Mucosa of descending colon (tissue), 3 donors: ENCODE measurements at regions not wholly inside any gene's neighbourhood (a gene's known extent, or its start where the extent isn't known, plus 50 kb on each side); places are given as distances from the start of the nearest gene placed in this dataset.

Experiments
- ATAC-seq: fragments of 200-7000 bp; cut with Tn5 transposase; one replicate; pipeline ENCODE4 v1.9.1; 2020; ENCODE audit warnings: mild to moderate bottlenecking, moderate library complexity
- DNase-seq, 3 donors: peaks; one replicate each; pipeline ENCODE4 v3.0.0-alpha.2; 2020
- H3K36me3 ChIP-seq: fragments of 200-600 bp; one replicate; pipeline ENCODE4 v1.8.0; 2021; ENCODE audit warnings: low read depth, mild to moderate bottlenecking
- H3K4me1 ChIP-seq: fragments of 200-600 bp; one replicate; pipeline ENCODE4 v1.8.0; 2021; ENCODE audit warnings: low read depth, mild to moderate bottlenecking
- H3K4me3 ChIP-seq: fragments of 200-600 bp; one replicate; pipeline ENCODE4 v1.8.0; 2021; ENCODE audit warnings: mild to moderate bottlenecking
- H3K9me3 ChIP-seq: fragments of 200-600 bp; one replicate; pipeline ENCODE4 v1.8.0; 2021; ENCODE audit warnings: mild to moderate bottlenecking
- intact Hi-C, 2 donors: fragments of 100-400 bp; cut with DNase I in 1 of 2; cut with micrococcal nuclease in 1 of 2; formaldehyde crosslinking; loops; one replicate each; pipeline versions ENCODE4 v1.11.0 to v1.11.1; 2022; cut with DNase I, micrococcal nuclease
- TF ChIP-seq, protein P1 (sequence below): fragments of 200-600 bp; IDR thresholded peaks from one replicate; pipeline ENCODE4 v1.8.0; 2022; ENCODE audit warnings: antibody characterized with exemption, mild to moderate bottlenecking
- donor health status: DM: no; HTN: no; CAD: no; lungs with moderate emphysema.
- donor health status: DM: no; HTN: no; CAD: no.
- donor health status: DM: no; HTN: yes; CAD: no.

DNA sequence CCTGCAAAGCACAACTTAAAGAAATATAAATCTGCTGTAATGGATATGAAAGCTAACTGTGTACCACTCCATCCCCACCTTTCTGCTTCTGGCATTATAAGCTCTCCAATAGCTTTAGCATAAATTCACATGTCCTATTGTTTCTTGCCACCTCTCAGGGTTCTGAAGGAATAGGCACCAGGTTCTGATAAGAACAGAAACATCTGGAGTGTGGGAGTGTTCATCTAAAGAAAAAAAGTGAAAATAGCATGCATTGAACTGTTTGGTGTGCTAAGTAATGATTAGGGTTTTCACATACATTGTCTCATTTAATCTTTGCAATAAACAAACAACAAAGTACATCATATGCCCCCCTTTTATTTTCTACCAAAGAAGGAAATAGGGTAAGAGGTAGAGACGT, 72.3 kb downstream of the FAM76B start:
- ATAC-seq (no peak), DNase-seq (no peak)
- TF ChIP-seq, protein P1, sequence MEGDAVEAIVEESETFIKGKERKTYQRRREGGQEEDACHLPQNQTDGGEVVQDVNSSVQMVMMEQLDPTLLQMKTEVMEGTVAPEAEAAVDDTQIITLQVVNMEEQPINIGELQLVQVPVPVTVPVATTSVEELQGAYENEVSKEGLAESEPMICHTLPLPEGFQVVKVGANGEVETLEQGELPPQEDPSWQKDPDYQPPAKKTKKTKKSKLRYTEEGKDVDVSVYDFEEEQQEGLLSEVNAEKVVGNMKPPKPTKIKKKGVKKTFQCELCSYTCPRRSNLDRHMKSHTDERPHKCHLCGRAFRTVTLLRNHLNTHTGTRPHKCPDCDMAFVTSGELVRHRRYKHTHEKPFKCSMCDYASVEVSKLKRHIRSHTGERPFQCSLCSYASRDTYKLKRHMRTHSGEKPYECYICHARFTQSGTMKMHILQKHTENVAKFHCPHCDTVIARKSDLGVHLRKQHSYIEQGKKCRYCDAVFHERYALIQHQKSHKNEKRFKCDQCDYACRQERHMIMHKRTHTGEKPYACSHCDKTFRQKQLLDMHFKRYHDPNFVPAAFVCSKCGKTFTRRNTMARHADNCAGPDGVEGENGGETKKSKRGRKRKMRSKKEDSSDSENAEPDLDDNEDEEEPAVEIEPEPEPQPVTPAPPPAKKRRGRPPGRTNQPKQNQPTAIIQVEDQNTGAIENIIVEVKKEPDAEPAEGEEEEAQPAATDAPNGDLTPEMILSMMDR, result no peak
- Histone ChIP-seq H3K4me3 (no peak overlapping the region), H3K4me1 (no peaks in the 10 kb centered on the region), H3K9me3 (no peaks in the 10 kb centered on the region), H3K36me3 (no peaks in the 10 kb centered on the region)
- intact Hi-C loops, result no loop called here

DNA sequence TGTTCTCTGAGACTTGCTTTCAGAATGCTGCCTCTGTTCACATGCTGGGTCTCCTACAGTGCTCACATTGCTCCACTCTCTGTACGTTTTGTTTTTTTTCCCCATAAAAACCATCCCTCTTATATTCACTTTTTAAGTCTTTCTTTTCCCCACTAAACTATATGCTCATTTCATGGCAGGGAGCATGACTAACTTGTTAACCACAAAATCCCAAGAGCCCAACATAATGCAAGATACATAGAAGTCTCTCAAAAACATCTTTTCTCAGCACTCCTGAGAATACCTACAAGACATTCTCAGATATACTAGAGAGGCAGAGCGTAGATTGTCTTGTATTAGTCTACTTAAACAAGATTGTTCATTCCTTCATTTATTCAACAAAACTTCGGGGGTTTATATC, 73.3 kb downstream of the FAM76B start:
- intact Hi-C loops, result no loop called here

DNA sequence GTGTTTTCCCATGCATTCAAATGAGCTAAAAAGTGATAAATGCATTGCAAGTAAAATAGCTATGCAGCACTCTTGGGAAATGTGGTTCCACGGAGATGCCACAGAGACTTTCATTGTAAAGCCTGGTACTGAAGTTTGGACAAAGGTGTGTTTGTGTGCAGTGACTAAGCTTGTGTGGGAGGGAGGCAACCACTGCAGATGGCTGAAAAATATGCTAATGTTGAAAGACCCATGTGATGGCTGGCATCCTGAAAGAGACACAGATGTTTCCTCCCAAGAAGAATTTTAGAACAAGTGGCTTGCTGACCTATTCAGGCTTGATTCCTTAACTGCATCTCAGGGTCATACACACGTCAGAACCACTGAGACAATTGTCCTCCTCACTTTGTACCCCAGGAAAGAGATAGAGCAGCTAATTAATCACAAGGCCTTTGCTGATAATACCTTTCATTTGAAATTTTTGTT, 73.8 kb downstream of the FAM76B start:
- intact Hi-C loops, result no loop called here
- ATAC-seq, result peak; percentile 88
- H3K9me3 ChIP-seq, result no peaks in the 10 kb centered on the region
- H3K36me3 ChIP-seq, result no peaks in the 10 kb centered on the region
- DNase-seq, result no peak
- no peaks in the 10 kb centered on the region for H3K4me1 ChIP-seq
- H3K4me3 ChIP-seq, result no peak overlapping the region
- TF ChIP-seq, protein P1, result no peak

More for the DNA sequence above, 73.3 kb downstream of the FAM76B start:
- H3K36me3 ChIP-seq, result no peaks in the 10 kb centered on the region
- TF ChIP-seq, protein P1, result no peak
- ATAC-seq, result no peak
- no peaks in the 10 kb centered on the region for H3K4me1 ChIP-seq
- no peak for DNase-seq
- no peaks in the 10 kb centered on the region for H3K9me3 ChIP-seq
- no peak overlapping the region for H3K4me3 ChIP-seq

DNA sequence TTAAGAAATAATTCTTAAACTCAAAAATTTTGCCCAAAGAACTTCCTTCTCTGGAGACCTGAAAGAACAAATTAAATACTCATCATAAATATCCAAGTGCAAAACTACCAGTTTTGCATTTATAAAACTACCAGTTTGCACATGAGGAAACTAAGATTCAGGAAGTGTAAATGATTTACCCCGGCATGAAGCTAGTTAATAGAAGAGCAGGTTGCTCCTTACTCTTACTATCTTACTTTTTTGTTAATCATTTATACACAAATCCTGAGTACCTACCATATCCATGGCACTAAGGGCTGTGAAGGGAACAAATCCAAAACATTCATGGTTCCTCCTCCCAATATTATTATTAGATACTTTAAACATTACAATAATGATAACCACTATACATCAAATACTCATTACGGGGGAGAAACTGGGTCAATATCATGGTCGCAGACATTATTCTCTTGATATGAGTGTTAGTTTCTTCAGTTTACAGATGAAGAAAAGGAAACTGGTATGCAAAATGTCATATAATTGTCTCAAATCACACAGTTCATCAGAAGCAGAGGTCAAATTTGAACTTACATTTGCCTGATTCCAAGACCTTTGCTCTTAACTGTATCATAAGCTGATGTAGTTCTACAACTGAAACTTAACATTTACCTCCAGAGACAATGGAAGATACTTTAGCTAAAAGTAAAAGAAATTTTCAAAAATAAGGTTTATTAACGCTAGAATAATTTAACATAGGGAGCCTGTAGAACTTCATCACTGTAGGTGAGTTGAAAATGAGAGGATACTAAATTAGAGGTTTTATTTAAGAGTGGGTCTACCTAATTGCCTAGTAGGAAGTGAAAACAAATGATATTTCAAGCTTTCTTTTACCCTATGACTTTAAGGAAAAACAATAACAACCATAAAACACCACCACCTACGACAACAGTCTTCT, 74.5 kb downstream of the FAM76B start:
- DNase-seq, result no peak
- peak; percentile 60 for ATAC-seq
- H3K4me3 ChIP-seq, result no peak overlapping the region
- intact Hi-C loops, result no loop called here
- H3K9me3 ChIP-seq, result no peaks in the 10 kb centered on the region
- no peaks in the 10 kb centered on the region for H3K36me3 ChIP-seq
- TF ChIP-seq, protein P1, result no peak
- no peaks in the 10 kb centered on the region for H3K4me1 ChIP-seq

DNA sequence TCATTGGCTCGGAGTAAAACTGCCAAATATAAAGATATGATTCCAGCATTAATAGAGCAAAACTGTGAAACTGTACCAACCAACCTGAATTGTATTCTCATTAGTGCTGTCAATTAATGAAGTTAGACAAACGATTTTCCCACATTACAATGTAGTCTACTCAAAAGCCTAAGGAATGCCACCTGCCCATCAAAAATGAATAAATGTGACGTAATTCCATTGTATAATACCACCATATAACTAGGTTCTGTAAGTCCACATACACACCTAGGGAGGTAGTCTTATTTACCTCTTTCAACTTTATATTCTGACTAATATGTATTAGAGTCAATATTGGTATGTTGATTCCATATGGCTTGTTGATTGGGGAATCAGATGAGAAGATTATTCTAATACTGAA, 76.2 kb downstream of the FAM76B start:
- H3K4me3 ChIP-seq, result no peak overlapping the region
- ATAC-seq (no peak), DNase-seq (no peak)
- intact Hi-C loops, result no loop called here
- H3K9me3 ChIP-seq, result no peaks in the 10 kb centered on the region
- TF ChIP-seq, protein P1, result no peak
- no peaks in the 10 kb centered on the region for H3K4me1 ChIP-seq
- no peaks in the 10 kb centered on the region for H3K36me3 ChIP-seq
